HL-60 (cell line): ENCODE measurements at regions not wholly inside any gene's neighbourhood (a gene's known extent, or its start where the extent isn't known, plus 50 kb on each side); places are given as distances from the start of the nearest gene placed in this dataset.

Source experiments
- DNase-seq, 2 experiments: peaks; one replicate each; pipeline ENCODE4 v3.0.0-alpha.2; 2010 to 2020; ENCODE audit warnings: low read depth in 1 of 2, low spot score in 1 of 2
- H3K27ac ChIP-seq: fragments of 250-450 bp; sonication (Bioruptor Pico); replicated peaks from 2 replicates; pipeline ENCODE4 v1.5.1; 2020; ENCODE audit warnings: mild to moderate bottlenecking, moderate library complexity
- H3K27me3 ChIP-seq: fragments of 250-450 bp; sonication (Bioruptor Pico); 2 replicates; pipeline ENCODE4 v1.5.1; 2021; ENCODE audit warnings: mild to moderate bottlenecking, moderate library complexity; ENCODE audit not compliant: insufficient read depth, poor library complexity, severe bottlenecking
- H3K4me3 ChIP-seq: replicated peaks from 2 replicates; pipeline ENCODE4 v1.5.1; 2011; ENCODE audit warnings: mild to moderate bottlenecking, control low read depth, low read length; ENCODE audit not compliant: insufficient read depth
- CTCF ChIP-seq: IDR thresholded peaks from one replicate; pipeline ENCODE4 v1.5.1; 2011; ENCODE audit warnings: low read length, control low read depth, inconsistent platforms; ENCODE audit not compliant: insufficient read depth
- GABPA ChIP-seq: IDR thresholded peaks from 2 replicates; pipeline ENCODE4 v1.6.1; 2012; ENCODE audit warnings: low read depth
- POLR2AphosphoS5 ChIP-seq: IDR thresholded peaks from 2 replicates; pipeline ENCODE4 v1.6.1; 2012; ENCODE audit warnings: low read depth
- REST ChIP-seq: IDR thresholded peaks from 2 replicates; pipeline ENCODE4 v1.6.1; 2012; ENCODE audit warnings: low read depth; ENCODE audit not compliant: insufficient replicate concordance
- SPI1 ChIP-seq: IDR thresholded peaks from 2 replicates; pipeline ENCODE4 v1.6.1; 2012; ENCODE audit warnings: low read depth, mild to moderate bottlenecking, borderline replicate concordance

GRCh38 chr5:60205071-60205470, 311.5 kb upstream of the PDE4D start:
- TF ChIP-seq CTCF = no peak
- TF ChIP-seq REST = no peak
- no peak for TF ChIP-seq POLR2AphosphoS5
- TF ChIP-seq GABPA = no peak

DNA sequence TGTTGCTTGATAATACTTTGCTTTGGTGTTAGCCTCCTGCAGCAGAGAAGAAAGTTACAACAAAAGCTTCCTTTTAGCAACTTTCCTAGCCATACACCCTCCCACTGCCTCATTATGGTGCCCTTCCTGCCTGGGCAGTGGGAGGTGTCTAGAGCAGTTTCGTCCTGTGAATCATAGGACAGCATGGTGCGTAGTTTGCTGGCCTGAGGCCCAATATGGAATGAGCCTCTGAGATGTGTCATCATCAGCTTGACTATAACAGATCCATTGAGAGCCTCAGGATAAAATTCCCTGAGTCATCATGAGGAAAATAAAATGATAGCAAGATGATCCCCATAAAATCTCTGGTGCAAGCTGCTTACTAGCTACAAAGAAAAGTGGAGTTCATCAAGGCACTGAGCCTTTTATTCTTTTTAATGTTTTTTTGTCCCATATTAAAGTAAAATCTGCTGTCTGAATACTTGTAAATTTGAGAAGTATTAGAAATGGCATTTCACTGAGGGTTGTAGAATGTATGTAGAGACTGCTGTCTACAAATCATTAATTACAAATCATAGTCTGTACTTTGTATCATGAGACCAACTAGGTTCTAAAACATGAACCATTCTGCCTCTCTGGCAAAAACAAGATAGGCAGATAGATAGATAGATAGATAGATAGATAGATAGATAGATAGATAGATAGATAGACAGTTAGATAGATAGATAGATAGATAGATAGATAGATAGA, 303.0 kb upstream of the PDE4D start:
- H3K27me3 ChIP-seq = no peaks in the 10 kb centered on the region
- no peak overlapping the region for H3K4me3 ChIP-seq
- DNase-seq = no peak
- H3K27ac ChIP-seq = no peak overlapping the region
- TF ChIP-seq SPI1 (no peak), REST (no peak), GABPA (no peak), CTCF (no peak), POLR2AphosphoS5 (no peak)

More at GRCh38 chr5:60205071-60205470, 311.5 kb upstream of the PDE4D start:
- Histone ChIP-seq H3K27ac (no peak overlapping the region), H3K4me3 (no peak overlapping the region), H3K27me3 (no peaks in the 10 kb centered on the region)
- DNase-seq = no peak

- TF ChIP-seq GABPA (no peak), SPI1 (no peak), CTCF (no peak), REST (no peak), POLR2AphosphoS5 (no peak)
- DNase-seq = no peak
- no peaks in the 10 kb centered on the region for H3K27me3 ChIP-seq
- H3K4me3 ChIP-seq = no peak overlapping the region
- H3K27ac ChIP-seq = no peak overlapping the region
Observed at GRCh38 chr5:60195551-60195950, 302.0 kb upstream of the PDE4D start.
